Epithelial cell of proximal tubule (primary cell): ENCODE measurements at regions not wholly inside any gene's neighbourhood (a gene's known extent, or its start where the extent isn't known, plus 50 kb on each side); places are given as distances from the start of the nearest gene placed in this dataset.

ENCODE experiments used
- DNase-seq: peaks from one replicate; pipeline ENCODE4 v3.0.0-alpha.2; 2011; ENCODE audit warnings: low read depth
- H3K4me3 ChIP-seq: 2 replicates; pipeline ENCODE4 v1.5.1; 2011; ENCODE audit warnings: low read depth, mild to moderate bottlenecking, low read length
- TF ChIP-seq, protein P1 (sequence below): conservative IDR thresholded peaks from 2 replicates; pipeline ENCODE4 v1.5.1; 2012; ENCODE audit warnings: low read depth, mild to moderate bottlenecking, low read length

DNA sequence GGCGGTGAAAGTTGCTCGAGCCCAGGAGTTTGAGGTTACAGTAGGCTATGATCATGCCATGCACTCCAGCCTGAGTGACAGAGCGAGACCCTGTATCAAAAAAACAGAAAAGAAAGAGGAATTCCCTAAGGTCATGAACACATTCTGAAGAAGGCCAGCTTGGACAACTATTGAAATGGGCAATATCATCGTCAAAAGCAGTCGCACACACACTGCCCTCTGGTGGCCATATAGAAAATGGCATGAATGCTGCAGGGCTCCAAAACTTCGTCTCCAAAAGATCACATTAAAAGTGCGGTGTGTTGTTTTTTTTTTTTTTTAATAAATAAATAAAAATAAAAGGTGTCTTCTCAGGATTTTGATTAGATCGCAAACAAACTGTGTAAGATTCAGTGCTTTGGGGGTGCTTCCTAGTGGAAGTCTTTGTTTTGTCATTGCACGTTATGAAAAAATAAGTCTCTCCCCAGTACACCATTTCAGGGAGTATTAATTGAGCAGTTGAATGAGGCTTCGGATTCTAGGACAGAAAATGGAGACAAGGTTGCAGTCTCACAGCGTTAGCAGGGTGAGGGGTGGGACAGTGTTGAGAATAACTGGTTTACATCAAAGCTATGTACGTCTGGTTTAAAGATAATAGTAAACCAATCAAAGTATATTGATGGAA lies 87.5 kb upstream of the FMN2 start:
- H3K4me3 ChIP-seq = no peak overlapping the region
- DNase-seq = no peak
- TF ChIP-seq, protein P1, sequence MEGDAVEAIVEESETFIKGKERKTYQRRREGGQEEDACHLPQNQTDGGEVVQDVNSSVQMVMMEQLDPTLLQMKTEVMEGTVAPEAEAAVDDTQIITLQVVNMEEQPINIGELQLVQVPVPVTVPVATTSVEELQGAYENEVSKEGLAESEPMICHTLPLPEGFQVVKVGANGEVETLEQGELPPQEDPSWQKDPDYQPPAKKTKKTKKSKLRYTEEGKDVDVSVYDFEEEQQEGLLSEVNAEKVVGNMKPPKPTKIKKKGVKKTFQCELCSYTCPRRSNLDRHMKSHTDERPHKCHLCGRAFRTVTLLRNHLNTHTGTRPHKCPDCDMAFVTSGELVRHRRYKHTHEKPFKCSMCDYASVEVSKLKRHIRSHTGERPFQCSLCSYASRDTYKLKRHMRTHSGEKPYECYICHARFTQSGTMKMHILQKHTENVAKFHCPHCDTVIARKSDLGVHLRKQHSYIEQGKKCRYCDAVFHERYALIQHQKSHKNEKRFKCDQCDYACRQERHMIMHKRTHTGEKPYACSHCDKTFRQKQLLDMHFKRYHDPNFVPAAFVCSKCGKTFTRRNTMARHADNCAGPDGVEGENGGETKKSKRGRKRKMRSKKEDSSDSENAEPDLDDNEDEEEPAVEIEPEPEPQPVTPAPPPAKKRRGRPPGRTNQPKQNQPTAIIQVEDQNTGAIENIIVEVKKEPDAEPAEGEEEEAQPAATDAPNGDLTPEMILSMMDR = peak; percentile 85

DNA sequence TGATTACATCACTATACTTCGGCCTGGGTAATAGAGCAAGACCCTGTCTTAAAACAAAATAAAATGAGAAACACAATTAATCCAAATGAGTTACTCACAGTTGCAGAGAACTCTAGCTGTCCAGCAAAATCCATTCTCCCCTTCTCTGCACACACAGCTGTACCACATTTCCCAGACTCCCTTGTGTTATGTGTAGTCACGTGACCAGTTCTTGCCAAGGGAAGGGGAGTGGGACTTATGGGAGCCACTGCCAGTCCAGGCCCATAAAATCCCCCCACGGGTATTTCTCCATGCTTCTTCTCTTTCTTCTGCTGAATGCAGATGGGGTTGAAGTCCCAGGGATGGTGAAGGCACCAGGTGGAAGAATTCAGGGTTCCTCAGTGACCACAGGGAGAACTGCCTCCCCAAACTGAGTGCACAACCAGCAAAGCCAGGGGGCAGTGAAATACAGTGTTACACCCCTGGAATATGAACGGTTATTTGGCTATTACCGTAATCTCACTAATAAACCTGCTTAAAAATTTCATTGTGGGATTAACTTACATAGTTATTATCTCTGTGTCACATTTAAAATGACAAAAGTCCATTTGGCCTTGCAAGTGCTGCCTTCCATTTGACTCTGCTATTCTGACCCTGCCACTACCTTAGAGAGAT lies 85.6 kb upstream of the FMN2 start:
- no peak for DNase-seq
- H3K4me3 ChIP-seq = no peak overlapping the region
- TF ChIP-seq, protein P1 = no peak

DNA sequence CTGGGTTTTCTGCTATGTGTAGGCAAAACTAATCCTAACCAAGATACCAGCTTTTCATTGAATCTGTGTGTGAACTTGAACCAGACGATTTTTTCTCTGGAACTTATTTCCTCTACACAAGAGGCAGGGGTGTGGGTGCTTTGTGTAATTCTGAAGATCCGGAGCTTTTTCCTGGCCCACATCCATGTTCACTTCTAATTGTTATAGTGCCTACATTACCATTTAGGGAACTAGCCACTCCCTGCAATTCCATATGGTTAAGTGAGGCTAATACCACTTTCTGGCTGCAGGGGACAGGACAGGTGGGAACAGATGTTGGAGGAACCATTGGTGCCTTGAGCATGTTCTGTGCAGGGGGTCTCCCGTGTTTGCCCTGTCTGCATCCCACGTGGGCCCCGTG lies 83.4 kb upstream of the FMN2 start:
- H3K4me3 ChIP-seq = no peak overlapping the region
- TF ChIP-seq, protein P1 = no peak
- DNase-seq = no peak

DNA sequence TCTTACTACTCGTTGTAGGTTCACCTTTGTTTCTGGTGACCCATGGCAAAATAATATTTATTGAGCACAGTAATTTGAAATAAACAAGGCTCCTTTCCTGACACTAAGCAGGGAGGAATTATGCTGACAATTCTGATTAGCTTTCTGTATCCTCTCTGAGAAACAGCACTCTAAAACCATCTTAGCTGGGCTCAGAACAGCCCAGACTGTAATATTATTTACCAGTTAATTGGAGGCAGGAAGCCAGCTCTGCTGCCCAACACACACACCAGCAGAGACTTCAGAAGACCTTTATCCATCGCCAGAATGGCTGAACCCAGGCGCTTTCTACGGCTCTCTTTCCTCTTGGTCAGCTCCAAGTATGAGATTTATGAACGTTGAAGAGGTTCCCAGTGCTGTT lies 77.6 kb upstream of the FMN2 start:
- DNase-seq = no peak
- TF ChIP-seq, protein P1 = no peak
- H3K4me3 ChIP-seq = no peak overlapping the region

DNA sequence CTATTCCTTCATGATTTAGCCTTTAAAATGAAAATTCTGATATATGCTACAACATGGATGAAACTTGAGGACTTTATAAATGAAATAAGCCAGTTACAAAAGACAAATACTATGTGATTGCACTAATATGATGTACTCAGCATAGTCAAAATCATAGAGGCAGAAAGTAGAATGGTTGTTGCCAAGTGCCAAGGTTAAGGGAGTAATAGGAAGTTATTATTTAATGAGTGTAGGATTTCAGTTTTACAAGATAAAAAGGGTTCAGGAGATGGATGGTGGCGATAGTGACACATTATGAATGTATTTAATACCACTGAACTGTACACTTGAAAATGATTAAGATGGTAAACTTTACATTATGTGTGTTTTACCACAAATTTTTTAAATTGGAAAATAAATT lies 73.1 kb upstream of the FMN2 start:
- TF ChIP-seq, protein P1 = no peak
- no peak for DNase-seq

DNA sequence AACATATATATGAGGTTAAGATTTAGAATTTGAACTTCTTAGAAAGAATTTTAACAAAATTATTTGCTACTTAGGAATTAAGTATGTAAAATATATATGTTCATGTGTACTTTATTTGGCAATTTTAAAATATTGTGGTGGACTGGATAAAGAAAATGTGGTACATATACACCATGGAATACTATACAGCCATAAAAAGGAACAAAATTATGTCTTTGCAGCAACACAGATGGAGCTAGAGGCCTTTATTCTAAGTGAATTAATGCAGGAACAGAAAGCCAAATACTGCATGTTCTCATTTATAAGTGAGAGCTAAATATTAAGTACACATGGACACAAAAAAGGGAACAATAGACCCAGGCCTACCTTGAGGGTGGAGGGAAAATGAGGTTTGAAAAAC lies 72.2 kb upstream of the FMN2 start:
- DNase-seq = no peak
- TF ChIP-seq, protein P1 = no peak
- no peak overlapping the region for H3K4me3 ChIP-seq

More for the DNA sequence above, 73.1 kb upstream of the FMN2 start:
- H3K4me3 ChIP-seq = no peak overlapping the region

DNA sequence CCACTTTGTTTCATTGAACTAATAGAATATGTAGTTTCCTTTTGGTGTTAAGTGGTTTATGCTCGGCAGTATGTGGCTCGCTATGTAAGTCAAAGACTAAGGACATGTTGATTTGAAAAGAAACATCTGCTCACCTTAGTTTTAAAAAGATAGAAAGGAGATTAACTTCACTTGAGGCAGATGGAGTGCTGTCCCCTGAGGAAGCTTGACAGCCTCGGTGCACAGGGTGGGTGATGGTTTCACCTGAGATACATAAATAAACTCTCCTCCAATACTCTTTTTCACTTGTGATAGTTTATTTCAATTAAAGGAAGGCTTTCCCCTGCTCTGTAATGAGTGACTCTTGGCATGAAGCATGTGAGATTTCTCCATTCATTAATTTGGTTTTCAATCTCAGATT lies 70.8 kb upstream of the FMN2 start:
- TF ChIP-seq, protein P1 = no peak
- no peak for DNase-seq
- no peak overlapping the region for H3K4me3 ChIP-seq
